GM12874 (cell line): ENCODE measurements at regions not wholly inside any gene's neighbourhood (a gene's known extent, or its start where the extent isn't known, plus 50 kb on each side); places are given as distances from the start of the nearest gene placed in this dataset.

Experiments
- CTCF ChIP-seq: IDR thresholded peaks from 2 replicates; pipeline ENCODE4 v1.5.1; 2011; ENCODE audit warnings: low read depth, mild to moderate bottlenecking, control low read depth, low read length, moderate library complexity; ENCODE audit not compliant: insufficient read depth

- no peak for TF ChIP-seq CTCF
Observed at GRCh38 chr18:37734406-37734805, 168.8 kb upstream of the CELF4 start.

- no peak for TF ChIP-seq CTCF
Observed at GRCh38 chr18:37729716-37730115, 164.1 kb upstream of the CELF4 start.

- no peak for TF ChIP-seq CTCF
Observed at GRCh38 chr18:37724206-37724605, 158.6 kb upstream of the CELF4 start.

GRCh38 chr18:37721544-37722522, 156.2 kb upstream of the CELF4 start:
- TF ChIP-seq CTCF: no peak

- no peak for TF ChIP-seq CTCF
Observed at GRCh38 chr18:37720663-37721062, 155.1 kb upstream of the CELF4 start.

GRCh38 chr18:37717656-37718055, 152.1 kb upstream of the CELF4 start:
- TF ChIP-seq CTCF: no peak

GRCh38 chr18:37717098-37717497, 151.5 kb upstream of the CELF4 start:
- TF ChIP-seq CTCF: no peak
